ENCODE measurements at regions not wholly inside any gene's neighbourhood (a gene's known extent, or its start where the extent isn't known, plus 50 kb on each side); places are given as distances from the start of the nearest gene placed in this dataset.
"Not testable (repeated sequence)": the region's sequence is repeated elsewhere in the genome, so short reads cannot be mapped to it uniquely, and the experiment has no call there.

DNA sequence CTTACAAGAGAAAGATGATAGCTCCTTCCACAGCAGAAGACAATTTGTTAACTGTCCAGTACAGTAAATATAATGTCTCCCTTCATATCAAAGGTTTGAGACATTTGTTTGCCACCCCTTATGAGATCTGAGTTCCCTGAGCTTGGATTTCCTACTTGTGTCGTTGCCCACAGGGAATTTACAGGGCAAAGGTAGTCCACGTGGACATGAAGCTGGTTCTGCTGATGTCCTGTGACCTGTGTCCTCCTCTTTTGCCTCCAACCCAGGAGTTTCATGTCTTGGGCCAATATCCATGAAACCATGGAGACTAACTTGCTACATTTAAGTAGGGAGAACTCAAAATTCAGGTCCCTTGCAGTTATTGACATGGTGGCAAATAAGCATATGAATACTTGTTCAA lies 172.2 kb upstream of the KCTD7 start:
- CTCF ChIA-PET; H3K27ac ChIP-seq (ENCODE audit: low read length); H3K27me3 ChIP-seq (ENCODE audit: low read length); intact Hi-C loops (cut with micrococcal nuclease); H3K4me2 ChIP-seq (ENCODE audit: low read length); H3K9me3 ChIP-seq (ENCODE audit: low read length); BruUV-seq (replicated peaks); H4K20me1 ChIP-seq (ENCODE audit: low read length); H3K36me3 ChIP-seq (ENCODE audit: low read depth, low read length); DNase-seq; H2AFZ ChIP-seq (ENCODE audit: low read length); H3K79me2 ChIP-seq (ENCODE audit: low read length); POLR2A ChIA-PET (ENCODE audit: unreplicated experiment); H3K9me2 ChIP-seq (replicated peaks; ENCODE audit: low read length); H3F3A ChIP-seq (ENCODE audit: low read length, unreplicated experiment); ATAC-seq; H3K9ac ChIP-seq (ENCODE audit: low read length); H3K4me1 ChIP-seq (ENCODE audit: insufficient read depth, low read length); H3K4me3 ChIP-seq (ENCODE audit: low read length): not testable (repeated sequence)

DNA sequence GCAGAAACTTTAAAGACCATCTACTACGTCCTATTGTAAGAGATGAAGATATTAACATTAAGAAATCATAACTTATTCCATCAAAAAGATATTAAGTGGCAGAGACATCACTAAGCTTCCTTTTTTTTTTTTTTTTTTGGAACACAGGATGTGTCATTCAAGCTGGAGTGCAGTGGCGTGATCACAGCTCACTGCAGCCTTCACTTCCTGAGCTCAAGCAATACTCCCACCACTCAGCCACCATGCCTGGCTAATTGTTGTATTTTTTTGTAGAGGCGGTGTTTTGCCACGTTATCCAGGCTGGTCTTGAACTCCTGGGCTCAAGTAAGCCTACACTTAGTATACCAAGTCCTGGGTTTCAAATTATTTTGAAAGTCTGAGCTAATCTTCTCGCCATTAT lies 169.7 kb upstream of the KCTD7 start:
- H3K4me3 ChIP-seq (ENCODE audit: low read length); H2AFZ ChIP-seq (ENCODE audit: low read length); CTCF ChIA-PET; H3K36me3 ChIP-seq (ENCODE audit: low read depth, low read length); H3F3A ChIP-seq (ENCODE audit: low read length, unreplicated experiment); H3K9me2 ChIP-seq (replicated peaks; ENCODE audit: low read length); H3K27me3 ChIP-seq (ENCODE audit: low read length); H3K79me2 ChIP-seq (ENCODE audit: low read length); H3K9me3 ChIP-seq (ENCODE audit: low read length); H3K4me2 ChIP-seq (ENCODE audit: low read length); H3K27ac ChIP-seq (ENCODE audit: low read length); intact Hi-C loops (cut with micrococcal nuclease); H4K20me1 ChIP-seq (ENCODE audit: low read length); ATAC-seq; POLR2A ChIA-PET (ENCODE audit: unreplicated experiment); DNase-seq; BruUV-seq (replicated peaks); H3K9ac ChIP-seq (ENCODE audit: low read length); H3K4me1 ChIP-seq (ENCODE audit: insufficient read depth, low read length): not testable (repeated sequence)

DNA sequence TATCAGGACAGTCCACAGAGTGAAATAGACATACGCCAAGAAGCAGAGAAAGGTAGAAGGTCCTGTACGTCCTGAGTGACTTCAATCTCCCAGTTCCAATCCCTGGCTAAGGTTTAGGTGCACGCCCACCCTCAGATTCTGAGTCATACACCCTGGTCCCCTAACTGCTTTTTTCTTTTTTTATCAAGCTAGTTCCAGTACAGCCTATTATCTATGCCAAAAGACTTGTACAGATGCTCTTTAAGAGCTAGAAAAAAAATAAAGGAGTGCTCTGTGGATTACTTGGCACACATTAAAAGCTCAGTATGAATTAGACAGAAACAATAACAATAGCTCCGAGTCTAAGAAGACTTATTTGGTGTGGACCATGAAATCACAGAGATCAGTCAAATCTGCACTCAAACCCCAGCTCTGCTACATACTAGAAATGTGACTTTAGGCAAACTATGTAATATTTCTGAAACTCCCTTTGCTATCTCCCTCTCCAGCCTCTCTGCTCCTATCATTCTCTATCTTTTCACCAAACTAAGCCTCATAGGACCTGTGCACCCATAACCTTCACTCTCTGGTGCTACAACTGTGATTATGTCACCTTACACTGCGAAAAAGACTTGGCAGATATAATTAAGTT lies 168.8 kb upstream of the KCTD7 start:
- intact Hi-C loops (cut with micrococcal nuclease); H3K36me3 ChIP-seq (ENCODE audit: low read depth, low read length); H3K27me3 ChIP-seq (ENCODE audit: low read length); H3K9me3 ChIP-seq (ENCODE audit: low read length); H3F3A ChIP-seq (ENCODE audit: low read length, unreplicated experiment); ATAC-seq; H3K9me2 ChIP-seq (replicated peaks; ENCODE audit: low read length); H3K4me2 ChIP-seq (ENCODE audit: low read length); DNase-seq; H3K27ac ChIP-seq (ENCODE audit: low read length); BruUV-seq (replicated peaks); H2AFZ ChIP-seq (ENCODE audit: low read length); H3K9ac ChIP-seq (ENCODE audit: low read length); H3K4me1 ChIP-seq (ENCODE audit: insufficient read depth, low read length); CTCF ChIA-PET; H3K4me3 ChIP-seq (ENCODE audit: low read length); H4K20me1 ChIP-seq (ENCODE audit: low read length); H3K79me2 ChIP-seq (ENCODE audit: low read length): not testable (repeated sequence)
- POLR2A ChIA-PET (ENCODE audit: unreplicated experiment), result interaction anchor here (0.6 kb wide), 1 partner anchor 183 kb away, joined by 3 read pairs; no protein-coding TSS in a partner anchor

DNA sequence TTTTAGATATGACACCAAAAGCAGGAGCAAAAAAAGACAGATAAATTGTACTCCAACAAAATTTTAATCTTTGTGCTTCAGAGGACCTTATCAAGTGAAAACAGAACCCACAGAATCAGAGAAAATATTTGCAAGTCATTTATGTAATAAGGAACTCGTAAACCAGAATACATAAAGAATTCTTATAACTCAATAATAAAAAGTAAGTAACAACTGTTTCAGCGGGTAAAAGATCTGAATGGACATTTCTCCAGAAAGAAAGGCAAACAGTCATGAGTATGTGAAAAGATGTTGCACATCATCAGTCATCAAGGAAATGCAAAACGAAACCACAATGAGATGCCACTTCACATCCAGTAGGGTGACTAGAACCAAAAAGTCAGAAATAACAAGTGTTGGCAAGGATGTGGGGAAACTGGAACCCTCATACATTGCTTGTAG lies 167.7 kb upstream of the KCTD7 start:
- CTCF ChIA-PET, result no interaction called here
- Histone ChIP-seq H3K79me2 (ENCODE audit: low read length) (no peaks in the 10 kb centered on the region), H3K9me3 (ENCODE audit: low read length) (no peaks in the 10 kb centered on the region), H3F3A (ENCODE audit: low read length, unreplicated experiment) (no peaks in the 10 kb centered on the region), H3K9ac (ENCODE audit: low read length) (no peak overlapping the region), H2AFZ (ENCODE audit: low read length) (no peak overlapping the region), H3K9me2 (replicated peaks; ENCODE audit: low read length) (no peaks in the 10 kb centered on the region), H3K4me3 (ENCODE audit: low read length) (no peak overlapping the region), H3K4me1 (ENCODE audit: insufficient read depth, low read length) (no peaks in the 10 kb centered on the region), H3K36me3 (ENCODE audit: low read depth, low read length) (no peaks in the 10 kb centered on the region), H3K4me2 (ENCODE audit: low read length) (no peak overlapping the region), H4K20me1 (ENCODE audit: low read length) (no peaks in the 10 kb centered on the region), H3K27me3 (ENCODE audit: low read length) (no peaks in the 10 kb centered on the region), H3K27ac (ENCODE audit: low read length) (no peak overlapping the region)
- no peak for TF ChIP-seq EZH2 (IDR thresholded peaks at IDR 0.05; ENCODE audit: low read length, unreplicated experiment)
- TF ChIP-seq, protein P1, sequence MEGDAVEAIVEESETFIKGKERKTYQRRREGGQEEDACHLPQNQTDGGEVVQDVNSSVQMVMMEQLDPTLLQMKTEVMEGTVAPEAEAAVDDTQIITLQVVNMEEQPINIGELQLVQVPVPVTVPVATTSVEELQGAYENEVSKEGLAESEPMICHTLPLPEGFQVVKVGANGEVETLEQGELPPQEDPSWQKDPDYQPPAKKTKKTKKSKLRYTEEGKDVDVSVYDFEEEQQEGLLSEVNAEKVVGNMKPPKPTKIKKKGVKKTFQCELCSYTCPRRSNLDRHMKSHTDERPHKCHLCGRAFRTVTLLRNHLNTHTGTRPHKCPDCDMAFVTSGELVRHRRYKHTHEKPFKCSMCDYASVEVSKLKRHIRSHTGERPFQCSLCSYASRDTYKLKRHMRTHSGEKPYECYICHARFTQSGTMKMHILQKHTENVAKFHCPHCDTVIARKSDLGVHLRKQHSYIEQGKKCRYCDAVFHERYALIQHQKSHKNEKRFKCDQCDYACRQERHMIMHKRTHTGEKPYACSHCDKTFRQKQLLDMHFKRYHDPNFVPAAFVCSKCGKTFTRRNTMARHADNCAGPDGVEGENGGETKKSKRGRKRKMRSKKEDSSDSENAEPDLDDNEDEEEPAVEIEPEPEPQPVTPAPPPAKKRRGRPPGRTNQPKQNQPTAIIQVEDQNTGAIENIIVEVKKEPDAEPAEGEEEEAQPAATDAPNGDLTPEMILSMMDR (conservative IDR thresholded peaks at IDR 0.05; ENCODE audit: low read depth, low read length), result no peak
- no peak for TF ChIP-seq EZH2phosphoT487 (IDR thresholded peaks at IDR 0.05; ENCODE audit: borderline replicate concordance, low read length)
- no TSS peak for BruUV-seq (replicated peaks)
- intact Hi-C loops (cut with micrococcal nuclease), result no loop called here
- peak; percentile 19 for DNase-seq
- ATAC-seq, result no peak
- POLR2A ChIA-PET (ENCODE audit: unreplicated experiment), result no interaction called here

DNA sequence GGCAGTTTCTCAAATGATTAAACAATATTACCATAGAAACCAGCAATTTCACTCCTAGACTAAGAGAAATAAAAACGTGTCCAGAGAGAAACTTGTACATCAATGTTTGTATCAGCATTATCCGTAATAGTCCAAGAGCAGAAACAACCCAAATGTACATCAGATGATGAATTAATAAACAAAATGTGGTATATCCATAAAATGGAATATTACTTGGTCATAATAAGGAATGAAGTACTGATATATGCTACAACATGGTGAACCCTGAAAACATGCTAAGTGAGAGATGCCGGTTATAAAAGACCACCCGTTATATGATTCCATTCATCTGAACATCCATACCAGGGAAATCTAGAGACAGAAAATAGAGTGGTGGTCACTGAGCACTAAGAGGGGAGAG lies 167.3 kb upstream of the KCTD7 start:
- H3K27me3 ChIP-seq (ENCODE audit: low read length); CTCF ChIA-PET; intact Hi-C loops (cut with micrococcal nuclease): not testable (repeated sequence)

DNA sequence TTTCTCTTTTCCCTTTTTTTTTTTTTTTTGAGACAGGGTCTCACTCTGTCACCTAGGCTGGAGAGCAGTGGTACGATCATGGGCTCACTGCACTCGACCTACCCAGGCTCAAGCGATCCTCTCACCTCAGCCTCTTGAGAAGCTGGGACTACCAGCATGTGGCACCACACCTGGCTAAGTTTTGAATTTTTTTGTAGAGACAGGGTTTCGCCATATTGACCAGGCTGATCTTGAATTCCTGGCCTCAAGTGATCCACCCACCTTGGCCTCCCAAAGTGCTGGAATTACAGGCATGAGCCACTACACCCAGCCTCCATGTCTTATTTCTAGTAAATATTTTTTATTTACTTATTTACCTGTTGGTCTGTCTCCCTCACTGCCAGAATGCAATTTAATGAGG lies 165.8 kb upstream of the KCTD7 start:
- H3K9me3 ChIP-seq (ENCODE audit: low read length); H3F3A ChIP-seq (ENCODE audit: low read length, unreplicated experiment); H2AFZ ChIP-seq (ENCODE audit: low read length); H3K9ac ChIP-seq (ENCODE audit: low read length); H3K4me3 ChIP-seq (ENCODE audit: low read length); BruUV-seq (replicated peaks); H3K27ac ChIP-seq (ENCODE audit: low read length); H3K27me3 ChIP-seq (ENCODE audit: low read length); H3K4me2 ChIP-seq (ENCODE audit: low read length); intact Hi-C loops (cut with micrococcal nuclease); H3K4me1 ChIP-seq (ENCODE audit: insufficient read depth, low read length); H3K79me2 ChIP-seq (ENCODE audit: low read length); ATAC-seq; DNase-seq; H4K20me1 ChIP-seq (ENCODE audit: low read length); H3K36me3 ChIP-seq (ENCODE audit: low read depth, low read length); POLR2A ChIA-PET (ENCODE audit: unreplicated experiment); H3K9me2 ChIP-seq (replicated peaks; ENCODE audit: low read length): not testable (repeated sequence)
- CTCF ChIA-PET, result interaction anchor here (0.6 kb wide), 1 partner anchor 13 kb away, joined by 9 read pairs; no protein-coding TSS in a partner anchor

More for the DNA sequence above, 167.3 kb upstream of the KCTD7 start:
- H3K4me1 ChIP-seq (ENCODE audit: insufficient read depth, low read length); H4K20me1 ChIP-seq (ENCODE audit: low read length); H3K9me3 ChIP-seq (ENCODE audit: low read length); H3K27ac ChIP-seq (ENCODE audit: low read length); H3K9me2 ChIP-seq (replicated peaks; ENCODE audit: low read length); POLR2A ChIA-PET (ENCODE audit: unreplicated experiment); H3K36me3 ChIP-seq (ENCODE audit: low read depth, low read length); H3K79me2 ChIP-seq (ENCODE audit: low read length); H3K4me2 ChIP-seq (ENCODE audit: low read length); H2AFZ ChIP-seq (ENCODE audit: low read length); H3K4me3 ChIP-seq (ENCODE audit: low read length); BruUV-seq (replicated peaks); DNase-seq; ATAC-seq; H3K9ac ChIP-seq (ENCODE audit: low read length); H3F3A ChIP-seq (ENCODE audit: low read length, unreplicated experiment): not testable (repeated sequence)
